Small intestine (tissue), 7 donors: ENCODE measurements at regions not wholly inside any gene's neighbourhood (a gene's known extent, or its start where the extent isn't known, plus 50 kb on each side); places are given as distances from the start of the nearest gene placed in this dataset.
A peak's percentile ranks its signal among the peaks of the same experiment; 100 is the strongest.

Experiments
- DNase-seq, 2 donors: peaks; one replicate each; pipeline versions ENCODE4 v3.0.0 to v3.0.0-alpha.2; 2013
- FAIRE-seq: peaks from 2 replicates; lab custom pipeline; 2012; peaks lifted over from hg19 to GRCh38; lab: Jason Lieb, UNC
- H3K27ac ChIP-seq, 3 donors: one replicate each; pipeline ENCODE4 v1.5.1; 2013; ENCODE audit warnings: low read length in 2 of 3, mild to moderate bottlenecking in 2 of 3, control low read depth in 1 of 3, inconsistent platforms in 1 of 3, low read depth in 1 of 3, moderate library complexity in 1 of 3
- H3K27me3 ChIP-seq, 3 donors: one replicate each; pipeline ENCODE4 v1.6.1; 2013; ENCODE audit warnings: low read length in 3 of 3, inconsistent platforms in 1 of 3; ENCODE audit not compliant: control insufficient read depth in 3 of 3, insufficient read depth in 3 of 3
- H3K36me3 ChIP-seq, 3 donors: one replicate each; pipeline ENCODE4 v1.6.1; 2013; ENCODE audit warnings: low read length in 3 of 3, inconsistent platforms in 1 of 3, low read depth in 1 of 3, mild to moderate bottlenecking in 1 of 3, moderate library complexity in 1 of 3; ENCODE audit not compliant: control insufficient read depth in 3 of 3, insufficient read depth in 2 of 3
- H3K4me1 ChIP-seq, 3 donors: one replicate each; pipeline ENCODE4 v1.6.1; 2013; ENCODE audit warnings: low read length in 2 of 3, inconsistent platforms in 1 of 3, low read depth in 1 of 3, mild to moderate bottlenecking in 1 of 3, moderate library complexity in 1 of 3; ENCODE audit not compliant: control insufficient read depth in 3 of 3, insufficient read depth in 2 of 3
- H3K4me3 ChIP-seq, 3 donors: one replicate each; pipeline ENCODE4 v1.5.1; 2013; ENCODE audit warnings: low read length in 3 of 3, control low read depth in 1 of 3, inconsistent platforms in 1 of 3, low read depth in 1 of 3, mild to moderate bottlenecking in 1 of 3, moderate library complexity in 1 of 3
- H3K9me3 ChIP-seq, 2 donors: one replicate each; pipeline ENCODE4 v1.6.1; 2013; ENCODE audit warnings: low read depth in 1 of 2, low read length in 1 of 2; ENCODE audit not compliant: control insufficient read depth in 2 of 2, insufficient read depth in 1 of 2
- WGBS, 3 donors: extraction: QIAGEN DNeasy Blood & Tissue Kit; methylation state at CpG; one replicate each; pipeline ENCODE4 v1.1.7; 2013; 5-methylcytosine and 5-hydroxymethylcytosine counted together
- donor health status: healthy with polysubstance abuse.
- donor health status: control.
- donor health status: control.
- donor health status: Bipolar disorder and iron deficiency.
- donor health status: healthy.

DNA sequence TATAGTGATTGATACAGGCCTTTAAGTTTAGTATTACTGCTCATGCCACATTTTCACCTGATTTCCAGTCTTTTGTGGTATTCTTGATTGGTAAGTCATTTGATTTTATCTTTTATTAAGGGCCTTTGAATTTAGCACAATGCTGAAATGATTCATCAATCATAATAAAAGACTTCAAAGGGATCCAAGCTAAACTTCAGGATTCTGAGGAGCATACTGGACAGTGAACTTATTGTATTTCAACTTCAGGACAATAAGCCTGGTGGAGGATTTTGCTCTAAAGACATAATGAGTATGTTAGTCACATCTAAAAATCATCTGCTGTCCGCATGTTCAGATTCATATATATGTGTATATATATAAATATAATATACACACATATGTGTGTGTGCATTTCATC is 233.3 kb downstream of the SETD4 start:
- Histone ChIP-seq H3K27me3 (no peaks in the 10 kb centered on the region), H3K36me3 (no peaks in the 10 kb centered on the region), H3K4me3 (no peak overlapping the region), H3K9me3 (no peaks in the 10 kb centered on the region), H3K4me1 (peaks cover 0 to 2% (median 0%) of the 10 kb centered on the region in 3 donors), H3K27ac (no peak overlapping the region)
- FAIRE-seq (no peak), DNase-seq (no peak)
- 94 to 97% (median 94%) methylated on average over 1 of the region's 1 CpG for WGBS, 3 donors

DNA sequence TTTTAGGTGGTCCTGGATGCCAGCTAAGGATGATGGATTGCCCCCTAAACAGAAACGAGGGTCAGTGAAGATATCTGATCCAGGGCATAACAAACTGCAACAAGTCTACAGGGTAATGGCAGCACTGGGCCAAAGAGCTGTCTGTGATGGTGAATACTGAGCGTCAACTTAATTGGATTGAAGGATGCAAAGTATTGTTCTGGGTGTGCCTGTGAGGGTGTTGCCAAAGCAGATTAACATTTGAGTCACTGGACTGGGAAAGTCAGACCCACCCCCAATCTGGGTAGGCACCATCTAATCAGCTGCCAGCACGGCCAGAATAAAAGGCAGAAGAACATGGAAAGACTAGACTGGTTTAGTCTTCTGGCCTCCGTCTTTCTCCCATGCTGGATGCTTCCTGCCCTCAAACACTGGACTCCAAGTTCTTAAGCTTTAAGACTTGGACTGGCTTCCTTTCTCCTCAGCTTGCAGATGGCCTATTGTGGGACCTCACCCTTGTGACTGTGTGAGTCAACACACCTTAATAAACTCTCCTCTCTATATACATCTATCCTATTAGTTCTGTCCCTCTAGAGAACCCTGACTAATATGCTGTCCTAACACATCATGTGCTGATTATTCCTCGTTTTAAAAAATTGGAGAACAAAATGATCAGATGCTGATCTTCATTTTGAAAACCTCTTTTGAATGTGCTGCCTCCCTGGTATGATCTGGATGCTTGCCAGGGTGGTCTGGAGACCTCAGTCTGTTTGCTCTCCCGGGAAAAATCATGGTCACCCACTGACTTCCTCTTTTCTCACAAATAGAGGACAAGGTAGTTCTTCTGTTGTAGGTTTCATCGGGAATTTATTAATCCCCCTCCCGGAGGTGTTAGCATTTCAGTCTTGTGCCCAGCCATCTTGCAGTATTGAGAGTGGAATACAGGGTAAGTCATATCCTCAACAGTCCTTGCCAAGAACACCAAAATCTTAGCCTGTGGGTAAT is 234.7 kb downstream of the SETD4 start:
- no peak overlapping the region for H3K4me3 ChIP-seq
- H3K36me3 ChIP-seq = no peaks in the 10 kb centered on the region
- H3K4me1 ChIP-seq = peaks cover 0 to 2% (median 0%) of the 10 kb centered on the region in 3 donors
- no peak for DNase-seq
- no peaks in the 10 kb centered on the region for H3K27me3 ChIP-seq
- no peak for FAIRE-seq
- H3K27ac ChIP-seq = no peak overlapping the region
- 78 to 83% (median 82%) methylated on average over 8 of the region's 8 CpGs for WGBS, 3 donors
- no peaks in the 10 kb centered on the region for H3K9me3 ChIP-seq

DNA sequence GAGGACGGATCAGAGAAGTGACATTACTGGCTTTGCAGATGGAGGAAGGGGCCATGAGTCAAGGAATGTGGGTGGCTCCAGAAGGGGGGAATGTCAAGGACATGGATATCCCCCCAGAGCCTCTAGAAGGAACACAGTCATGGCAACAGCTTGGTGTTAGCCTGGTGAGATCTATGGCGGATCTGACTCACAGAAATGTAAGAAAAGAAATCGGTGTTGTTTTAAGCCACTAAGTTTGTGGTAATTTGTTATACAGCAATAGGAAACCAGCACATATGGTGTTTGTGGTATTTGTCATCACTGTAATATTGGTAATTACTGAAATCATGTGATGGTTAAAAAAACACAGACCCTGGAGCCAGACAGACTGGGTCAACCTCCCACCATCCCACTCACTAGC is 236.2 kb downstream of the SETD4 start:
- peaks cover 0 to 2% (median 0%) of the 10 kb centered on the region in 3 donors for H3K4me1 ChIP-seq
- H3K36me3 ChIP-seq = no peaks in the 10 kb centered on the region
- DNase-seq = no peak
- no peak overlapping the region for H3K4me3 ChIP-seq
- WGBS, 3 donors = 89 to 90% (median 89%) methylated on average over 3 of the region's 3 CpGs
- FAIRE-seq = no peak
- no peak overlapping the region for H3K27ac ChIP-seq
- no peaks in the 10 kb centered on the region for H3K27me3 ChIP-seq
- H3K9me3 ChIP-seq = no peaks in the 10 kb centered on the region

DNA sequence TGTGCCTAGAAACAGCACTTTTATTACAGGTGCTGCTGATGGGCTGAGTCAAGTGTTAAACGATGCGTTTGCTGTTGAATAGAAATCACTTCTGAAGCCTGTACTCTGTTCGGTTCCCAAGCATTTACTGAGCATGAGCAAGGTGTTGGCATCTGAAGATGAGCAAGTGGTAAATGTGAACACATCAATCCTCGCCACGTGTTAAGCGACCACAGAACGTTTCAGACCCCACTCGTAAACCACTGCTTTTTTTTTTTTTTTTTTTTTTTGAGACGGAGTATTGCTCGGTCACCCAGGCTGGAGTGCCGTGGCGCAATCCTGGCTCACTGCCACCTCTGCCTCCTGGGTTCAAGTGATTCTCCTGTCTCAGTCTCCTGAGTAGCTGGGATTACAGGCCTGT is 241.2 kb downstream of the SETD4 start:
- Histone ChIP-seq H3K9me3 (no peaks in the 10 kb centered on the region), H3K4me3 (no peak overlapping the region), H3K27ac (no peak overlapping the region), H3K36me3 (no peaks in the 10 kb centered on the region), H3K27me3 (no peaks in the 10 kb centered on the region), H3K4me1 (no peaks in the 10 kb centered on the region)
- FAIRE-seq (no peak), DNase-seq (no peak)
- WGBS, 3 donors = 79 to 88% (median 84%) methylated on average over 9 to 12 of the region's 12 CpGs

DNA sequence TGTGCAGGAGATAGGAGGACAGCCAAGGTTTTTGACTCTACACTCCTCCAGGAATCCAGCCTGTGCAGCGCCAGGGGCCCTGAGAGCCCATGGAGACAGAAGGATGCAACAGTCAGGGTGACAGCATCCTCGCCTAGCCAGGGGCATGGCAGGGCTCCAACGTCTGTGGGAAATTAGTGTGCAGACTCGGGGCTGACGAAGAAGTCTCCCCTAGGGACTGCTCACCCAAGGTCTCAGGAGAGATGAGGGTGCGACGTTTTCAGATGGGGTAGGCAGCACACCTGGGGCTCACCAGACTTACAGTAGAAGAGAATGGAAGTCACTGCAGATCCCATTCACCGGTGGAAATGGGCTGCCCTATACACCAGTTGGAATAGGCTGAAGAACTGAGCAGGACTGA is 241.7 kb downstream of the SETD4 start:
- Histone ChIP-seq H3K4me3 (no peak overlapping the region), H3K27me3 (no peaks in the 10 kb centered on the region), H3K36me3 (no peaks in the 10 kb centered on the region), H3K9me3 (no peaks in the 10 kb centered on the region), H3K27ac (no peak overlapping the region), H3K4me1 (no peaks in the 10 kb centered on the region)
- FAIRE-seq (no peak), DNase-seq (no peak)
- 66 to 84% (median 67%) methylated on average over 8 of the region's 8 CpGs for WGBS, 3 donors

DNA sequence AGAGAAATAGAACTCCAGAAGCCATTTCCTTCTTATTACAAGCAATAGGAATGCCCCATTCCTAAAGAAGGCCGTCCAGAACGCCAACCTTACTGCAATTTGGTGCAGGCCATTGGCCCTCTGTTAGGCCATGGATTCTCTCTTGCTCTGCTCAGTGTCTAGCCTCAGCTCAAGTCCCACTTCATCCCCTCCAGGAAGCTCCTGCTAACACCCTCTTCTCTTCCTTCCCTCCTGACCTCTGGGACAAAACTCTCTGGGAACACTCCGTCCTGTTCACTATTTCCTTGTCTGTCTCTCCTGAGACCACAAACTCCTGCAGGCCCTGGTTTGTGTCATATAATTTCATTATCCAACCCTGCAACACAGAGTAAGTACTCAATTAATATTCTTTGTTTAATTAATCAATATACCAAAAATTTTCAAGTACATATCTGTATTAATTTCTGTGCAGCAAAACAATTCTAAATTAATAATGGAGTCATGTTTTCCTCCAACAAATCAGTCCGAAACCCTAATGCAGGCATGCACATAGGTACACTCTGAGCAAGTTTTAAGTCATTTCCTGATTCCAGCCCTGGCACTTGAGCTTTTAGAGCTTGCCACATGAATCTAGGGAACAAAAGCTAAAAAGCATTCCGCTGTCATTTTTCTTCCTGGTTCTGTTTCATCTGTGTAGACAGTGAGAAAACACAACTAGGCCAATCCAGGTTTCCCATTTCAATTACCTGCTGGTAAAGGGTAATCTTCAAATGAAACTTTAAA is 245.3 kb downstream of the SETD4 start:
- no peak overlapping the region for H3K27ac ChIP-seq
- H3K36me3 ChIP-seq = no peaks in the 10 kb centered on the region
- H3K9me3 ChIP-seq = no peaks in the 10 kb centered on the region
- no peak overlapping the region for H3K4me3 ChIP-seq
- no peak for FAIRE-seq
- peak in 1 of 2 donors; percentile 25 for DNase-seq
- 81 to 86% (median 82%) methylated on average over 5 of the region's 5 CpGs for WGBS, 3 donors
- peaks cover 0 to 8% (median 0%) of the 10 kb centered on the region in 3 donors for H3K4me1 ChIP-seq
- H3K27me3 ChIP-seq = no peaks in the 10 kb centered on the region

DNA sequence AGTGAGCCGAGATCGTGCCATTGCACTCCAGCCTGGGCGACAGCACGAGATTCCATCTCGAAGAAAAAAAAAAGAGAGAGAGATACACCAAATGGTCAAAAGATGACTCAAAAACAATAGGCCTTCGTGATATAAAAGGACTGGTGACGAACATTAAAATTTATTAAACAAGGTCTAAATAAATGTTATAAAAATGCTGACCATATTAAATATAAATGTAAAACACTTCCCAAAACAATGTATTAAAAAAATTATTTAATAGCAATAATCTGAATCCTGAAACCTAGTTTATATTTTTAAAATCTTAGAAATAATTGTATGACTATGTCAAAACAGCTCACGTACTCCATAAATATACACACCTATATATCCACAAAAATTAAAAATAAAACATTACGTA is 247.6 kb downstream of the SETD4 start:
- Histone ChIP-seq H3K27me3 (no peaks in the 10 kb centered on the region), H3K4me3 (no peak overlapping the region), H3K9me3 (no peaks in the 10 kb centered on the region), H3K27ac (no peak overlapping the region), H3K36me3 (no peaks in the 10 kb centered on the region), H3K4me1 (peaks cover 0 to 8% (median 0%) of the 10 kb centered on the region in 3 donors)
- DNase-seq = no peak
- 91 to 98% (median 95%) methylated on average over 9 of the region's 9 CpGs for WGBS, 3 donors
- no peak for FAIRE-seq

DNA sequence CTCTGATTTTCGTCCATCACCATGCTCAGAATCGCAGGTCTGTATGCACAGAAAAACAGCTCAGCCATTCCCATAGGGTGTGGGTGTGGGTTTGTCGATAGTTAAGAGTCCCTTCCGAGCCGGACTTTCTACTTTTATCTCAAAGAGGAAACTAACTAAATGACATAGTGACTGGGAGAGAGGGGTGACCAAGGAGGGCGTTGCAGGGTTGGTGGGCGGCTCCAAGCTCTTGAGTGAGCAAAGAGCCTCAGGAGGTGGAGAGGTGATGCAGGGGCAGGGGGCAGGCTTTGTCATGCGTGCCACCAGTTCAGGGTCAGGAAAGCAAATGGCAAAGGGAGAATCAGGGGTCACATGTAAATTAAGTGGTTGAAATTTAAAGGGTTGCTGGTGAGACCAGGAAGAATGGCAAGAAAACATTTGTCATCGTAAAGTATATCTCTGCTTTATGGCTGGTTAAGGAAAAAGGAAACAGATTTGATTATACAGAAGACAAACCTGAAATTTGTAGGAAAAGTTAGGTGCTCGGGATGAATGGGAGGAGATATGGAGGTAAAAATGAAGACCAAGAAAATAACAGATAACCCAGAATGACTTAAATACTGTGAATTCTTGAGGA is 249.0 kb downstream of the SETD4 start:
- H3K4me1 ChIP-seq = peaks cover 0 to 8% (median 0%) of the 10 kb centered on the region in 3 donors
- DNase-seq = peak; percentile 75
- no peaks in the 10 kb centered on the region for H3K36me3 ChIP-seq
- H3K9me3 ChIP-seq = no peaks in the 10 kb centered on the region
- WGBS, 3 donors = 19 to 62% (median 37%) methylated on average over 10 of the region's 10 CpGs
- H3K4me3 ChIP-seq = no peak overlapping the region
- FAIRE-seq = no peak
- no peaks in the 10 kb centered on the region for H3K27me3 ChIP-seq
- H3K27ac ChIP-seq = peak overlapping the region in 1 of 3 donors; percentile 63
